Liver (tissue), 8 donors: ENCODE measurements at regions not wholly inside any gene's neighbourhood (a gene's known extent, or its start where the extent isn't known, plus 50 kb on each side); places are given as distances from the start of the nearest gene placed in this dataset.

Source experiments
- DNase-seq: peaks from one replicate; pipeline ENCODE4 v3.0.0-alpha.2; 2017; ENCODE audit warnings: low spot score
- H3K27ac ChIP-seq, 2 donors: one replicate each; pipeline ENCODE4 v1.7.0; 2013; ENCODE audit warnings: inconsistent platforms in 2 of 2, low read length in 2 of 2, control low read depth in 1 of 2, low read depth in 1 of 2, mild to moderate bottlenecking in 1 of 2
- H3K27me3 ChIP-seq, 4 donors: one replicate each; pipeline versions ENCODE4 v1.6.1 to v1.7.0; 2013; ENCODE audit warnings: low read length in 3 of 4, inconsistent platforms in 1 of 4, mild to moderate bottlenecking in 1 of 4, moderate library complexity in 1 of 4; ENCODE audit not compliant: control insufficient read depth in 4 of 4, insufficient read depth in 4 of 4
- H3K36me3 ChIP-seq, 4 donors: one replicate each; pipeline versions ENCODE4 v1.6.1 to v1.7.0; 2013; ENCODE audit warnings: low read length in 3 of 4, mild to moderate bottlenecking in 3 of 4, low read depth in 1 of 4, moderate library complexity in 1 of 4; ENCODE audit not compliant: control insufficient read depth in 4 of 4, insufficient read depth in 3 of 4
- H3K4me1 ChIP-seq, 4 donors: one replicate each; pipeline versions ENCODE4 v1.6.1 to v1.7.0; 2013; ENCODE audit warnings: low read length in 3 of 4, mild to moderate bottlenecking in 3 of 4, moderate library complexity in 1 of 4; ENCODE audit not compliant: control insufficient read depth in 4 of 4, insufficient read depth in 4 of 4
- H3K4me3 ChIP-seq, 3 donors: one replicate each; pipeline versions ENCODE4 v1.6.1 to v1.7.0; 2013; ENCODE audit warnings: low read length in 3 of 3, control low read depth in 1 of 3, low read depth in 1 of 3, mild to moderate bottlenecking in 1 of 3
- H3K9ac ChIP-seq, 2 donors: one replicate each; pipeline ENCODE4 v1.7.0; 2013; ENCODE audit warnings: low read length in 2 of 2, mild to moderate bottlenecking in 2 of 2, moderate library complexity in 2 of 2, control low read depth in 1 of 2, low read depth in 1 of 2
- H3K9me3 ChIP-seq, 4 donors: one replicate each; pipeline versions ENCODE4 v1.6.1 to v1.7.0; 2013; ENCODE audit warnings: low read length in 3 of 4; ENCODE audit not compliant: control insufficient read depth in 4 of 4
- EGR1 ChIP-seq, 2 donors: IDR thresholded peaks; 2 replicates each; pipeline ENCODE4 v1.6.1; 2016 to 2018; ENCODE audit warnings: antibody characterized with exemption in 2 of 2, low read depth in 2 of 2
- FOXA1 ChIP-seq: IDR thresholded peaks from 2 replicates; pipeline ENCODE4 v1.6.1; 2016; ENCODE audit warnings: antibody characterized with exemption
- FOXA2 ChIP-seq: IDR thresholded peaks from 2 replicates; pipeline ENCODE4 v1.6.1; 2016; ENCODE audit warnings: antibody characterized with exemption
- GABPA ChIP-seq, 2 donors: IDR thresholded peaks in 1 of 2; conservative IDR thresholded peaks in 1 of 2; 2 replicates each; pipeline ENCODE4 v1.6.1; 2016; ENCODE audit warnings: antibody characterized with exemption in 2 of 2, mild to moderate bottlenecking in 1 of 2, moderate library complexity in 1 of 2
- HNF4A ChIP-seq, 2 donors: conservative IDR thresholded peaks; 2 replicates each; pipeline ENCODE4 v1.6.1; 2016; ENCODE audit warnings: antibody characterized with exemption in 2 of 2, mild to moderate bottlenecking in 2 of 2
- HNF4G ChIP-seq: IDR thresholded peaks from 2 replicates; pipeline ENCODE4 v1.6.1; 2016; ENCODE audit warnings: antibody characterized with exemption
- JUND ChIP-seq, 2 donors: IDR thresholded peaks; 2 replicates each; pipeline ENCODE4 v1.6.1; 2016; ENCODE audit warnings: antibody characterized with exemption in 2 of 2
- NR2F2 ChIP-seq: IDR thresholded peaks from 2 replicates; pipeline ENCODE4 v1.6.1; 2016; ENCODE audit warnings: antibody characterized with exemption
- RAD21 ChIP-seq, 2 donors: IDR thresholded peaks; 2 replicates each; pipeline ENCODE4 v1.6.1; 2016; ENCODE audit warnings: antibody characterized with exemption in 2 of 2, mild to moderate bottlenecking in 2 of 2
- RXRA ChIP-seq, 2 donors: IDR thresholded peaks; 2 replicates each; pipeline ENCODE4 v1.6.1; 2017 to 2018; ENCODE audit warnings: antibody characterized with exemption in 2 of 2, mild to moderate bottlenecking in 1 of 2
- SP1 ChIP-seq: IDR thresholded peaks from 2 replicates; pipeline ENCODE4 v1.6.1; 2018; ENCODE audit warnings: antibody characterized with exemption, mild to moderate bottlenecking
- TAF1 ChIP-seq: conservative IDR thresholded peaks from 2 replicates; pipeline ENCODE4 v1.6.1; 2016; ENCODE audit warnings: antibody characterized with exemption, mild to moderate bottlenecking
- YY1 ChIP-seq: IDR thresholded peaks from 2 replicates; pipeline ENCODE4 v1.6.1; 2016; ENCODE audit warnings: antibody characterized with exemption, mild to moderate bottlenecking
- WGBS: extraction: QIAGEN DNeasy Blood & Tissue Kit; methylation state at CpG from one replicate; pipeline ENCODE4 v1.1.7; 2013; 5-methylcytosine and 5-hydroxymethylcytosine counted together
- TF ChIP-seq, protein P1 (sequence below): fragments of 150-350 bp; IDR thresholded peaks from 2 replicates; pipeline ENCODE4 v1.5.1; 2017; ENCODE audit warnings: improper control_type of control experiment, low read depth, low read length; ENCODE audit not compliant: missing input control
- TF ChIP-seq, protein P2 (sequence below): IDR thresholded peaks from 2 replicates; pipeline ENCODE4 v1.6.1; 2016; ENCODE audit warnings: antibody characterized with exemption
- TF ChIP-seq, protein P3 (sequence below): IDR thresholded peaks from 2 replicates; pipeline ENCODE4 v1.6.1; 2016; ENCODE audit warnings: antibody characterized with exemption
- TF ChIP-seq, protein P4 (sequence below): IDR thresholded peaks from 2 replicates; pipeline ENCODE4 v1.6.1; 2016; ENCODE audit warnings: antibody characterized with exemption
- TF ChIP-seq, protein P5 (sequence below): IDR thresholded peaks from 2 replicates; pipeline ENCODE4 v1.6.1; 2016; ENCODE audit warnings: antibody characterized with exemption, mild to moderate bottlenecking
- donor health status: healthy.
- donor health status: healthy.
- donor health status: healthy.
- donor health status: healthy.
- donor health status: healthy.

DNA sequence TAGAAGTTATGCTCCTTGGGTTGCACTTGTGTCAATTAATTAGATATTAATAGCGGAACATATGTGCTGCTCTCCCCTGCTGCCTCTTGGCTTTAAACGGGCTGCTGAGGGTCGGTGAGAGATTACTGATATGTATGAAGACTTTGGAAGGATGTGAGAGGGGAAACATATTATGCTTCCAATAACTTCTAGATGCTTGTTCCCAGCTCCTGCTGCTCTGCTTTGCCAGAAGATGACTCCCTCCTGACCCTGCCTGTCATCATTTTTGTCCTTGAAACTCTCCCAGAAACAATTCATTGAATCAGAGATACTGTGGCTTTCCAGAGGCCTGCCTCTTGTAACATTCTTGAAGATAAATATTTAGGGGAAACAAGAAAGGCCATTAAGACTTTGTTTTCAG lies 300.1 kb upstream of the STXBP6 start:
- no peaks in the 10 kb centered on the region for H3K4me1 ChIP-seq
- WGBS: 86% methylated on average over 3 of the region's 3 CpGs
- no peaks in the 10 kb centered on the region for H3K36me3 ChIP-seq
- DNase-seq: no peak
- no peak overlapping the region for H3K4me3 ChIP-seq
- no peak for TF ChIP-seq GABPA (IDR thresholded peaks at IDR 0.05 in 1 of 2, conservative IDR thresholded peaks at IDR 0.05 in 1 of 2)
- TF ChIP-seq NR2F2: no peak
- no peak for TF ChIP-seq JUND (IDR thresholded peaks at IDR 0.05)
- no peaks in the 10 kb centered on the region for H3K27me3 ChIP-seq
- H3K9me3 ChIP-seq: no peaks in the 10 kb centered on the region
- no peak overlapping the region for H3K27ac ChIP-seq
- no peak overlapping the region for H3K9ac ChIP-seq

DNA sequence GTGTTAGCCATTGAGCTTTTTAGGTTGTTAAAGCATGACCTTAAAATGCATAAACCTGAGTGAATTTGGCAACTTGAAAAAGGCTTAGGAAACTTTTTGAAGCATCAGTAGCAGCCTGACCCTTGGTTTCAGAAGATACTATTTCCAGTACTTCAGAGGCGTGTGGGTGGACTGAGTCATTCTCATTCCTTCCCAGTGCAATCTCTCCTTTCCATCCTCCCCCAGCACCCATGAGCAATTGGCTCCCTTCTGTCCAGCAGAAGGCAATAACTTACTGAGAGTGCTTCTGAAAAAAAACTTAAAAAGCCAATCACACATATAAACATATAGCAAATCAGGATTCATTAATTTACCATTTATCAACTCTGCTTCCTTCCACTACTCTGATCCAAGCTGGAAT lies 299.3 kb upstream of the STXBP6 start:
- H3K9me3 ChIP-seq: peaks cover 0 to 2% (median 0%) of the 10 kb centered on the region in 4 donors
- TF ChIP-seq GABPA (IDR thresholded peaks at IDR 0.05 in 1 of 2, conservative IDR thresholded peaks at IDR 0.05 in 1 of 2): no peak
- no peak for TF ChIP-seq RAD21 (IDR thresholded peaks at IDR 0.05)
- no peak for TF ChIP-seq SP1
- no peak for TF ChIP-seq EGR1 (IDR thresholded peaks at IDR 0.05; ENCODE audit: low read depth in 2 of 2)
- no peak for TF ChIP-seq RXRA (IDR thresholded peaks at IDR 0.05)
- TF ChIP-seq, protein P1, sequence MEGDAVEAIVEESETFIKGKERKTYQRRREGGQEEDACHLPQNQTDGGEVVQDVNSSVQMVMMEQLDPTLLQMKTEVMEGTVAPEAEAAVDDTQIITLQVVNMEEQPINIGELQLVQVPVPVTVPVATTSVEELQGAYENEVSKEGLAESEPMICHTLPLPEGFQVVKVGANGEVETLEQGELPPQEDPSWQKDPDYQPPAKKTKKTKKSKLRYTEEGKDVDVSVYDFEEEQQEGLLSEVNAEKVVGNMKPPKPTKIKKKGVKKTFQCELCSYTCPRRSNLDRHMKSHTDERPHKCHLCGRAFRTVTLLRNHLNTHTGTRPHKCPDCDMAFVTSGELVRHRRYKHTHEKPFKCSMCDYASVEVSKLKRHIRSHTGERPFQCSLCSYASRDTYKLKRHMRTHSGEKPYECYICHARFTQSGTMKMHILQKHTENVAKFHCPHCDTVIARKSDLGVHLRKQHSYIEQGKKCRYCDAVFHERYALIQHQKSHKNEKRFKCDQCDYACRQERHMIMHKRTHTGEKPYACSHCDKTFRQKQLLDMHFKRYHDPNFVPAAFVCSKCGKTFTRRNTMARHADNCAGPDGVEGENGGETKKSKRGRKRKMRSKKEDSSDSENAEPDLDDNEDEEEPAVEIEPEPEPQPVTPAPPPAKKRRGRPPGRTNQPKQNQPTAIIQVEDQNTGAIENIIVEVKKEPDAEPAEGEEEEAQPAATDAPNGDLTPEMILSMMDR: no peak
- TF ChIP-seq JUND (IDR thresholded peaks at IDR 0.05): no peak
- no peak for TF ChIP-seq YY1
- TF ChIP-seq NR2F2: no peak
- TF ChIP-seq, protein P2, sequence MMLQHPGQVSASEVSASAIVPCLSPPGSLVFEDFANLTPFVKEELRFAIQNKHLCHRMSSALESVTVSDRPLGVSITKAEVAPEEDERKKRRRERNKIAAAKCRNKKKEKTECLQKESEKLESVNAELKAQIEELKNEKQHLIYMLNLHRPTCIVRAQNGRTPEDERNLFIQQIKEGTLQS: no peak
- TF ChIP-seq, protein P3, sequence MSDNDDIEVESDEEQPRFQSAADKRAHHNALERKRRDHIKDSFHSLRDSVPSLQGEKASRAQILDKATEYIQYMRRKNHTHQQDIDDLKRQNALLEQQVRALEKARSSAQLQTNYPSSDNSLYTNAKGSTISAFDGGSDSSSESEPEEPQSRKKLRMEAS: no peak
- no peak for TF ChIP-seq TAF1
- TF ChIP-seq HNF4A (conservative IDR thresholded peaks at IDR 0.05): no peak
- no peak for TF ChIP-seq HNF4G
- TF ChIP-seq FOXA1: no peak
- no peak for TF ChIP-seq FOXA2
- TF ChIP-seq, protein P4, sequence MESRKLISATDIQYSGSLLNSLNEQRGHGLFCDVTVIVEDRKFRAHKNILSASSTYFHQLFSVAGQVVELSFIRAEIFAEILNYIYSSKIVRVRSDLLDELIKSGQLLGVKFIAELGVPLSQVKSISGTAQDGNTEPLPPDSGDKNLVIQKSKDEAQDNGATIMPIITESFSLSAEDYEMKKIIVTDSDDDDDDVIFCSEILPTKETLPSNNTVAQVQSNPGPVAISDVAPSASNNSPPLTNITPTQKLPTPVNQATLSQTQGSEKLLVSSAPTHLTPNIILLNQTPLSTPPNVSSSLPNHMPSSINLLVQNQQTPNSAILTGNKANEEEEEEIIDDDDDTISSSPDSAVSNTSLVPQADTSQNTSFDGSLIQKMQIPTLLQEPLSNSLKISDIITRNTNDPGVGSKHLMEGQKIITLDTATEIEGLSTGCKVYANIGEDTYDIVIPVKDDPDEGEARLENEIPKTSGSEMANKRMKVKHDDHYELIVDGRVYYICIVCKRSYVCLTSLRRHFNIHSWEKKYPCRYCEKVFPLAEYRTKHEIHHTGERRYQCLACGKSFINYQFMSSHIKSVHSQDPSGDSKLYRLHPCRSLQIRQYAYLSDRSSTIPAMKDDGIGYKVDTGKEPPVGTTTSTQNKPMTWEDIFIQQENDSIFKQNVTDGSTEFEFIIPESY: no peak
- TF ChIP-seq, protein P5, sequence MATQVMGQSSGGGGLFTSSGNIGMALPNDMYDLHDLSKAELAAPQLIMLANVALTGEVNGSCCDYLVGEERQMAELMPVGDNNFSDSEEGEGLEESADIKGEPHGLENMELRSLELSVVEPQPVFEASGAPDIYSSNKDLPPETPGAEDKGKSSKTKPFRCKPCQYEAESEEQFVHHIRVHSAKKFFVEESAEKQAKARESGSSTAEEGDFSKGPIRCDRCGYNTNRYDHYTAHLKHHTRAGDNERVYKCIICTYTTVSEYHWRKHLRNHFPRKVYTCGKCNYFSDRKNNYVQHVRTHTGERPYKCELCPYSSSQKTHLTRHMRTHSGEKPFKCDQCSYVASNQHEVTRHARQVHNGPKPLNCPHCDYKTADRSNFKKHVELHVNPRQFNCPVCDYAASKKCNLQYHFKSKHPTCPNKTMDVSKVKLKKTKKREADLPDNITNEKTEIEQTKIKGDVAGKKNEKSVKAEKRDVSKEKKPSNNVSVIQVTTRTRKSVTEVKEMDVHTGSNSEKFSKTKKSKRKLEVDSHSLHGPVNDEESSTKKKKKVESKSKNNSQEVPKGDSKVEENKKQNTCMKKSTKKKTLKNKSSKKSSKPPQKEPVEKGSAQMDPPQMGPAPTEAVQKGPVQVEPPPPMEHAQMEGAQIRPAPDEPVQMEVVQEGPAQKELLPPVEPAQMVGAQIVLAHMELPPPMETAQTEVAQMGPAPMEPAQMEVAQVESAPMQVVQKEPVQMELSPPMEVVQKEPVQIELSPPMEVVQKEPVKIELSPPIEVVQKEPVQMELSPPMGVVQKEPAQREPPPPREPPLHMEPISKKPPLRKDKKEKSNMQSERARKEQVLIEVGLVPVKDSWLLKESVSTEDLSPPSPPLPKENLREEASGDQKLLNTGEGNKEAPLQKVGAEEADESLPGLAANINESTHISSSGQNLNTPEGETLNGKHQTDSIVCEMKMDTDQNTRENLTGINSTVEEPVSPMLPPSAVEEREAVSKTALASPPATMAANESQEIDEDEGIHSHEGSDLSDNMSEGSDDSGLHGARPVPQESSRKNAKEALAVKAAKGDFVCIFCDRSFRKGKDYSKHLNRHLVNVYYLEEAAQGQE: no peak
- no peaks in the 10 kb centered on the region for H3K36me3 ChIP-seq
- H3K27me3 ChIP-seq: no peaks in the 10 kb centered on the region
- H3K4me1 ChIP-seq: no peaks in the 10 kb centered on the region
- no peak overlapping the region for H3K4me3 ChIP-seq
- H3K27ac ChIP-seq: no peak overlapping the region
- no peak overlapping the region for H3K9ac ChIP-seq
- 88% methylated on average over 1 of the region's 1 CpG for WGBS
- DNase-seq: no peak
